Right atrium auricular region (tissue), 2 donors: ENCODE measurements at regions not wholly inside any gene's neighbourhood (a gene's known extent, or its start where the extent isn't known, plus 50 kb on each side); places are given as distances from the start of the nearest gene placed in this dataset.
"Not testable (repeated sequence)": the region's sequence is repeated elsewhere in the genome, so short reads cannot be mapped to it uniquely, and the experiment has no call there.

Experiments
- DNase-seq: peaks from one replicate; pipeline ENCODE4 v3.0.0-alpha.2; 2019; ENCODE audit warnings: low spot score
- H3K27ac ChIP-seq, 2 donors: fragments of 200-600 bp; sonication (generic); 1 replicate in 1 of 2; 2 replicates in 1 of 2; pipeline ENCODE4 v1.5.1; 2016 to 2019
- H3K27me3 ChIP-seq, 2 donors: fragments of 200-600 bp; sonication (generic); one replicate each; pipeline versions ENCODE4 v1.5.1 to v1.6.0; 2017 to 2019
- H3K36me3 ChIP-seq: fragments of 200-600 bp; sonication (generic); one replicate; pipeline ENCODE4 v1.5.1; 2016
- H3K4me1 ChIP-seq, 2 donors: fragments of 200-600 bp; sonication (generic); one replicate each; pipeline versions ENCODE4 v1.5.1 to v1.6.0; 2017 to 2019
- H3K4me3 ChIP-seq, 2 donors: fragments of 200-600 bp; sonication (generic); 1 replicate in 1 of 2; 2 replicates in 1 of 2; pipeline ENCODE4 v1.5.1; 2017 to 2019; ENCODE audit warnings: mild to moderate bottlenecking in 1 of 2, moderate library complexity in 1 of 2
- H3K9me3 ChIP-seq, 2 donors: fragments of 200-600 bp; sonication (generic); one replicate each; pipeline ENCODE4 v1.5.1; 2019
- TF ChIP-seq, protein P1 (sequence below), 2 donors: fragments of 200-600 bp; sonication (generic); IDR thresholded peaks; one replicate each; pipeline ENCODE4 v1.5.1; 2019; ENCODE audit warnings: antibody characterized with exemption in 2 of 2

DNA sequence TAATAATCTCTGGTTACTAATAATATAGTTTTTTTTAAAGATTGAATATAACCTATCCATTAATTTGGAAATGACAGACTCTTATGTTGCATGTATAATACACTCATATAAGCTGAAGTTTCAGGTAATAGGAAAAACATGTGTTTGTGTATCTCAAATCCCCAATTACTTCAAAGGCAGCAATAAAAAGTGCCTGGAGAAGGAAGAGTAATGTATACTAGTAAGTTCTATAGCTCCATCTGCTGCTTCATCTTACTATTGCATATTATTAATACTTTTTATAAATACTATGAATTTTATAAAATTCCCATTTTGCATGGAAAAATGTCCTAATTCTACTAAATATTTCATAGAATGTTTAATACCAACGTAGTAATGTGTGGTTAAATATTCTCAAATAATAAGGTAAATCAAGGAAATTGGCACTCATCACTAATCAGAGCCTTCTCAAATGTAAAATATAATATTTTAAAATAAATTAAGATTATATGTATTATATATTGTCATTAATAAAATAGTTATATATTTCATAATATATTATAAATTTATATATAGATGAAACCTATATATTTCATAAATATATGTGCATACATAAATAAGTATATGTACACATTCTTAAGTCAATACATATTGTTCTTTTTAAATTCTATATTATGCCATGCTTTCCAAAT lies 311.9 kb downstream of the HGF start:
- H3K27ac ChIP-seq, result no peak overlapping the region
- no peaks in the 10 kb centered on the region for H3K9me3 ChIP-seq
- no peaks in the 10 kb centered on the region for H3K36me3 ChIP-seq
- TF ChIP-seq, protein P1, sequence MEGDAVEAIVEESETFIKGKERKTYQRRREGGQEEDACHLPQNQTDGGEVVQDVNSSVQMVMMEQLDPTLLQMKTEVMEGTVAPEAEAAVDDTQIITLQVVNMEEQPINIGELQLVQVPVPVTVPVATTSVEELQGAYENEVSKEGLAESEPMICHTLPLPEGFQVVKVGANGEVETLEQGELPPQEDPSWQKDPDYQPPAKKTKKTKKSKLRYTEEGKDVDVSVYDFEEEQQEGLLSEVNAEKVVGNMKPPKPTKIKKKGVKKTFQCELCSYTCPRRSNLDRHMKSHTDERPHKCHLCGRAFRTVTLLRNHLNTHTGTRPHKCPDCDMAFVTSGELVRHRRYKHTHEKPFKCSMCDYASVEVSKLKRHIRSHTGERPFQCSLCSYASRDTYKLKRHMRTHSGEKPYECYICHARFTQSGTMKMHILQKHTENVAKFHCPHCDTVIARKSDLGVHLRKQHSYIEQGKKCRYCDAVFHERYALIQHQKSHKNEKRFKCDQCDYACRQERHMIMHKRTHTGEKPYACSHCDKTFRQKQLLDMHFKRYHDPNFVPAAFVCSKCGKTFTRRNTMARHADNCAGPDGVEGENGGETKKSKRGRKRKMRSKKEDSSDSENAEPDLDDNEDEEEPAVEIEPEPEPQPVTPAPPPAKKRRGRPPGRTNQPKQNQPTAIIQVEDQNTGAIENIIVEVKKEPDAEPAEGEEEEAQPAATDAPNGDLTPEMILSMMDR (IDR thresholded peaks at IDR 0.05), result peak; percentile 10 to 40
- H3K4me3 ChIP-seq, result no peak overlapping the region
- H3K4me1 ChIP-seq, result no peaks in the 10 kb centered on the region
- no peaks in the 10 kb centered on the region for H3K27me3 ChIP-seq
- no peak for DNase-seq

DNA sequence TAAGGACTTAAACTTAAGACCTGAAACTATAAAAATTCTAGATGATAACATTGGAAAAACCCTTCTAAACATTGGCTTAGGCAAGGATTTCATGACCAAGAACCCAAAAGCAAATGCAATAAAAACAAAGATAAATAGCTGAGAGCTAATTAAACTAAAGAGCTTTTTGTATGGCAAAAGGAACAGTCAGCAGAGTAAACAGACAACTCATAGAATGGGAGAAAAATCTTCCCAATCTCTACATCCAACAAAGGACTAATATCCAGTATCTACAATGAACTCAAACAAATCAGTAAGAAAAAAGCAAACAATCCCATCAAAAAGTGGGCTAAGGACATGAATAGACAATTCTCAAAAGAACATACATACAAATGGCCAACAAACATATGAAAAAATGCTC lies 316.1 kb downstream of the HGF start:
- not testable (repeated sequence) for H3K4me3 ChIP-seq, H3K4me1 ChIP-seq, H3K9me3 ChIP-seq, DNase-seq, H3K27me3 ChIP-seq, H3K36me3 ChIP-seq, H3K27ac ChIP-seq

DNA sequence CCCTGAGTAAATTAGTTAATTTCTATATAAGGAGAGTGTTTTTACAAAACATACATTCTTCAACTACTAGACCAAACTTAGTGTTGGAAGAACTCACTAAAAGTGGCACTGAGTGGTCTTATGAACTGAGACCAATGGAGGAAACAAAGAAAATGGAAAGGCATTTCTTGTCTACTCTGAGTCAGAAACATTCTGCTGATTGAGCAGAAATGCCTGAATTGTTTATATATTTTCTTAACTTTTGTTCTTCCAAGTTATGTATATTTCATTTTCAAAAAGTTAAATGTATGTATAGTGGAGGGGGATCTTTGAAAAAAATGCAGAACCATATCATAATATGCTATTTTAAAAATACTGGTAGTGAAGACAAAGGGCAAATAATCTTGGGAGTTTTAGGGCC lies 320.7 kb downstream of the HGF start:
- Histone ChIP-seq H3K27me3 (no peaks in the 10 kb centered on the region), H3K27ac (no peak overlapping the region), H3K4me1 (no peaks in the 10 kb centered on the region), H3K4me3 (no peak overlapping the region), H3K36me3 (no peaks in the 10 kb centered on the region), H3K9me3 (no peaks in the 10 kb centered on the region)
- DNase-seq, result no peak
- TF ChIP-seq, protein P1 (IDR thresholded peaks at IDR 0.05), result no peak

DNA sequence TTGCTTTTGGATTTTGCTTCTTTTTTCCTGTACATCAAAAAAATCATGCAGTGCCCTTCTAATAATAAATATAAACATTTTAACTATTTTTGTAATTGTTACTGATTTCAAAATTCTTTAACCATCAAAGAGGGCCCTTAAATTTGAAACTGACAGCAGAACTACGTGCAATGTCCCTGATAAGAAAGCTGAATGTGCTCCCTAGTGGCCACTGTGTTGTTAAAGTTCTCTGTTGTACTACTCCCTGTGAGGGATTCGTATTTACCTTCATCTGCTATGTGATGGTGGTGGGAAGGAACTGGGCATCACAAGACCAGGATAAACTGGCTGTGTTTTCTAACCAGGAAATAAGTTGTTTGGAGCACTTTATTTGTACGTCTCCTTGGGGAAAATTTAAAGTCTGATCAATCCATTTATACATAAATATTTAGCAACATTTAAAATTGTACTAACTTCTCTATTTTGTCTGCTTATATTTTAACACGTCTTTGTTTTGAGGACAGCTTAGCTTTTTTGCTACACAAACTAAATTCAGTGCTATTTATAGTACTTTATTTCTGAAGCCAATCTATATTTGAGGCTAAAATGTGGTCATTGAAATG lies 322.4 kb downstream of the HGF start:
- no peaks in the 10 kb centered on the region for H3K9me3 ChIP-seq
- no peaks in the 10 kb centered on the region for H3K4me1 ChIP-seq
- no peak overlapping the region for H3K4me3 ChIP-seq
- no peak for DNase-seq
- no peak overlapping the region for H3K27ac ChIP-seq
- H3K27me3 ChIP-seq, result no peaks in the 10 kb centered on the region
- H3K36me3 ChIP-seq, result no peaks in the 10 kb centered on the region
- TF ChIP-seq, protein P1 (IDR thresholded peaks at IDR 0.05), result peak in 1 of 2 donors; percentile 40

DNA sequence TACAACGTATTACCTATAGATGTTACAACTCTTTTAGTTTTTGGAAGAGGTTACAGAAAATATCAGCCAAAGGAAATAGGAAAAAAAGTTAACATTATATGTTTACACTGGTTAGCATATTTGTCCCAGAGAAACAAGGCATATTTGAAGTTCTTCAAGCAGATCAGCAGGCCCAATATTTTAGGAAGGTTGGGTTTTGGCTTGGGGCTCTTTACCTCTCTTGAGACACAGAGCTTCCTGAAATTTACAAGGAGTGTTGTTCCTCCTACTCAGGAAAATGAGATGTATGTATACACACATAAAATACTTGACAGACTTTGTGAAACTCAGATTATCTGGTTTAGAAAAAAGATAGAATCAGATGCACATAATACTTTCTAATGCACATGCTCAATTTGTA lies 323.6 kb downstream of the HGF start:
- no peak overlapping the region for H3K4me3 ChIP-seq

DNA sequence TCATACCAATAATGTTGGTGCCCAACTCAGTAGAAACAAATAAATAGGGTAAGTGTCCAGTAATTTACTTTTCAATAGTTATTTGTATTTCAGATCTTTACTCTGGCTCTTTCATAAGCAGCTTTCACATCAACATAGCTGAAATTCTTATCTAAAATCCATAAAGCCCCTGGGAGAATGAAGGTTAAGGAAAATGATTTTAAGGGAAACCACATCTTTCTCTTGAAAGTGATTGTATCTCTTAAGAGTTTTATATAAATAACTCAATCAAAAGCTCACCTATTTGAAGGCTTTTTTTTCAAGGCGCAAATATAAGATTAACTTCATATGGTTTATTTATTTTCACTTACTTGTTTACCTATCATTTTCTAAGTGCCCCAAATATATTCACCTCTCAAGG lies 324.4 kb downstream of the HGF start:
- no peak overlapping the region for H3K4me3 ChIP-seq
- TF ChIP-seq, protein P1 (IDR thresholded peaks at IDR 0.05), result no peak
- no peak overlapping the region for H3K27ac ChIP-seq
- no peaks in the 10 kb centered on the region for H3K4me1 ChIP-seq
- H3K36me3 ChIP-seq, result no peaks in the 10 kb centered on the region
- DNase-seq, result no peak
- no peaks in the 10 kb centered on the region for H3K9me3 ChIP-seq
- H3K27me3 ChIP-seq, result no peaks in the 10 kb centered on the region

More for the DNA sequence above, 323.6 kb downstream of the HGF start:
- H3K27me3 ChIP-seq, result no peaks in the 10 kb centered on the region
- TF ChIP-seq, protein P1 (IDR thresholded peaks at IDR 0.05), result no peak
- H3K4me1 ChIP-seq, result no peaks in the 10 kb centered on the region
- no peaks in the 10 kb centered on the region for H3K9me3 ChIP-seq
- DNase-seq, result no peak
- no peaks in the 10 kb centered on the region for H3K36me3 ChIP-seq
- no peak overlapping the region for H3K27ac ChIP-seq
